IPS-15b (cell line): ENCODE measurements at regions not wholly inside any gene's neighbourhood (a gene's known extent, or its start where the extent isn't known, plus 50 kb on each side); places are given as distances from the start of the nearest gene placed in this dataset.

Source experiments
- H3K27me3 ChIP-seq: one replicate; pipeline ENCODE4 v1.6.1; 2013; ENCODE audit warnings: low read length; ENCODE audit not compliant: control insufficient read depth, insufficient read depth
- H3K36me3 ChIP-seq: one replicate; pipeline ENCODE4 v1.6.1; 2013; ENCODE audit warnings: low read length; ENCODE audit not compliant: control insufficient read depth, insufficient read depth
- H3K4me1 ChIP-seq: one replicate; pipeline ENCODE4 v1.6.1; 2013; ENCODE audit warnings: mild to moderate bottlenecking, low read length; ENCODE audit not compliant: control insufficient read depth, insufficient read depth
- H3K4me3 ChIP-seq: one replicate; pipeline ENCODE4 v1.5.1; 2013; ENCODE audit warnings: low read depth, low read length
- H3K9ac ChIP-seq: one replicate; pipeline ENCODE4 v1.6.1; 2013; ENCODE audit warnings: low read depth, mild to moderate bottlenecking, low read length
- H3K9me3 ChIP-seq: one replicate; pipeline ENCODE4 v1.6.1; 2013; ENCODE audit warnings: mild to moderate bottlenecking, low read length; ENCODE audit not compliant: control insufficient read depth, insufficient read depth

GRCh38 chr11:103792981-103793468 lies 243.4 kb upstream of the DDI1 start:
- no peaks in the 10 kb centered on the region for H3K36me3 ChIP-seq
- H3K27me3 ChIP-seq = no peaks in the 10 kb centered on the region
- H3K4me1 ChIP-seq = no peaks in the 10 kb centered on the region
- no peak overlapping the region for H3K9ac ChIP-seq
- no peak overlapping the region for H3K4me3 ChIP-seq
- H3K9me3 ChIP-seq = no peaks in the 10 kb centered on the region

DNA sequence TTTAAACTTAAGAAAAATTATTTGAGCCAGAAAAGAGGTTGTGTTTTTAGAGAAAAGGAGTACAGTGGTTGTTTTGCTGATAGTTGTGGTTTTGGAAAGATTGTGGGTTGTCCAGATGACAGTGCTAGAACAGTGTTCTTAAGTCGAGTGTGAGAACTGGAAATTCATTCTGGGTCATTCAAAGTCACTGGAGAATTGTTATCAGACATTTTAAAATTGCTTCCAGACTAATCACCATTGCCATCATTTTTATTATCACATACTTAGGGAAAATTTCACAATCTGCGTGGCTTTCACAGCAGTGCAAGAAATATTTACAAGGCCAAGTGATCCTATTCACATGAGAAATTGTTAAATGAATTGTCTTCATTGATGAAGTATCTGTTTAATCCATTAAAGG lies 242.2 kb upstream of the DDI1 start:
- no peaks in the 10 kb centered on the region for H3K4me1 ChIP-seq
- no peaks in the 10 kb centered on the region for H3K27me3 ChIP-seq
- no peak overlapping the region for H3K9ac ChIP-seq
- H3K36me3 ChIP-seq = no peaks in the 10 kb centered on the region
- H3K4me3 ChIP-seq = no peak overlapping the region
- H3K9me3 ChIP-seq = no peaks in the 10 kb centered on the region

- H3K27me3 ChIP-seq = no peaks in the 10 kb centered on the region
- H3K9ac ChIP-seq = no peak overlapping the region
- H3K4me1 ChIP-seq = no peaks in the 10 kb centered on the region
- no peaks in the 10 kb centered on the region for H3K9me3 ChIP-seq
- H3K4me3 ChIP-seq = no peak overlapping the region
- no peaks in the 10 kb centered on the region for H3K36me3 ChIP-seq
Observed at GRCh38 chr11:103798026-103798425, 238.4 kb upstream of the DDI1 start.

DNA sequence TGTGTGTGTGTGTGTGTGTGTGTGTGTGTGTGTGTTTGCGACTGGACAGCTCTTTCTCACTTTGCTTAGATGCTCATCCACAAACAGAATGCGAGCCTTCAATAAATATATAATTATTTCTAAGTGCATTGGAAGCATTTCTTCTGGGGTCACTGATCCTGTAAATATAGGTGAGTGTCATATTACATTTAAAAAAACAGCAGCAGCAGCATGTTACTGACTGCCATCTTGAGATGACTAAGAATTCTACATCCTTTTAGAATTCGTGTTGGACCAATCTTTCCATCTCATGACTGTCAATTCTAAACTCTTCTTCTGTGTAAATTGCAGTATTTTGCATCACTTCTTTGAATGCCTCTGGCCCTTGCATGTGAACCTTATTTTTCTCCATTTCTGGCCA lies 238.0 kb upstream of the DDI1 start:
- Histone ChIP-seq H3K9ac (no peak overlapping the region), H3K27me3 (no peaks in the 10 kb centered on the region), H3K4me1 (no peaks in the 10 kb centered on the region), H3K9me3 (no peaks in the 10 kb centered on the region), H3K4me3 (no peak overlapping the region), H3K36me3 (no peaks in the 10 kb centered on the region)

GRCh38 chr11:103800406-103801114 lies 235.9 kb upstream of the DDI1 start:
- H3K36me3 ChIP-seq = no peaks in the 10 kb centered on the region
- no peak overlapping the region for H3K9ac ChIP-seq
- H3K27me3 ChIP-seq = no peaks in the 10 kb centered on the region
- no peaks in the 10 kb centered on the region for H3K4me1 ChIP-seq
- H3K9me3 ChIP-seq = no peaks in the 10 kb centered on the region
- H3K4me3 ChIP-seq = no peak overlapping the region

- Histone ChIP-seq H3K36me3 (no peaks in the 10 kb centered on the region), H3K4me3 (no peak overlapping the region), H3K4me1 (no peaks in the 10 kb centered on the region), H3K9me3 (no peaks in the 10 kb centered on the region), H3K27me3 (no peaks in the 10 kb centered on the region), H3K9ac (no peak overlapping the region)
Observed at GRCh38 chr11:103803062-103803461, 233.4 kb upstream of the DDI1 start.

DNA sequence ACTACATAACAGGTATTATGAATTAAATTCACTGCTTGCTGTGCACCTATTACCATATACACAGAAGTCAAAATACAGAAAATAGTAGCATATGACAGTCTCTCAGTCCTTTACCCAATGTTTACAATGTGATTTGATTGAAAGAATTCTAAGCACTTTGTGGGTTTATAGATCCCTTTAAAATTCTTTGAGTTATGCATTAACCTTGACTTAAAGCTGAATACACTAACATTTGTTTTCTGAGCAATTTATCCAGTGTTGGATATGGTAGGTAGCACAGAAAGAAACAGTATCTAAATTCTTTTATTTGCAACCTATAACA lies 230.8 kb upstream of the DDI1 start:
- H3K9me3 ChIP-seq = no peaks in the 10 kb centered on the region
- H3K27me3 ChIP-seq = no peaks in the 10 kb centered on the region
- no peak overlapping the region for H3K4me3 ChIP-seq
- H3K36me3 ChIP-seq = no peaks in the 10 kb centered on the region
- no peak overlapping the region for H3K9ac ChIP-seq
- no peaks in the 10 kb centered on the region for H3K4me1 ChIP-seq

DNA sequence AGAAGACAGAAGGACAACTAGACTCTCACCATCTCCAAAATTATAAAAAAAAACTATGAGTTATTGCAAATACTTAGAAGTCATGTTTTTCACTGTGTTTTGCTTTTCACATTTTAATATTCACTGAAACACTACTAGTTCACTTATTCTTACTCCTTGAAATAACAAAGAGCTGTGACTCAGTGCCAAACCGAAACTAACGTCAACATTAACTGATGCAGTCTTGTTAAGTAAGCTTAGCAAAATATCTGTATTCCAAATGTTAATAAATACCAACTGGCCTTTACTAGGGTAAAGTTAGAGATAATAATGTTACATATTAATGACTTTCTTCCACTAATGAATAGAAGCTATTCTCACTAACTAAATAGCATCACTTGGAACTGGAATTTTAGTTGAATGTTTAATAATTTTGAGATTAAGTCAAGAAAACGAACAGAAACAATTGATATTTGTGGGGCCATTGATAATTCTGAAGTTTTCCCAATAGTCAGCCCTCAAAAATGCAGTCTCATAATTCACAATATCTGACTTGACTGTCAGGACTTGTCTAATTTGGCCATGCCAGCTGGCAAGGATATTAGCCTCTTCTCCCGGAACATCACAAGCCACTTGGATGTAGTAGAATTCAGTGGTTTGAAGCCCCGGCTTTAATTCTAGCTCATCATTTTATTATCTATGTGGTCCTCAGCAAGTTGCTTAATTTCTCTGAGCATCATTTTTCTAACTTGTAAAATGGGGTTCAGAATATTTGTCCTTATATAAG lies 230.1 kb upstream of the DDI1 start:
- Histone ChIP-seq H3K9ac (no peak overlapping the region), H3K27me3 (no peaks in the 10 kb centered on the region), H3K4me1 (no peaks in the 10 kb centered on the region), H3K36me3 (no peaks in the 10 kb centered on the region), H3K9me3 (no peaks in the 10 kb centered on the region), H3K4me3 (no peak overlapping the region)

DNA sequence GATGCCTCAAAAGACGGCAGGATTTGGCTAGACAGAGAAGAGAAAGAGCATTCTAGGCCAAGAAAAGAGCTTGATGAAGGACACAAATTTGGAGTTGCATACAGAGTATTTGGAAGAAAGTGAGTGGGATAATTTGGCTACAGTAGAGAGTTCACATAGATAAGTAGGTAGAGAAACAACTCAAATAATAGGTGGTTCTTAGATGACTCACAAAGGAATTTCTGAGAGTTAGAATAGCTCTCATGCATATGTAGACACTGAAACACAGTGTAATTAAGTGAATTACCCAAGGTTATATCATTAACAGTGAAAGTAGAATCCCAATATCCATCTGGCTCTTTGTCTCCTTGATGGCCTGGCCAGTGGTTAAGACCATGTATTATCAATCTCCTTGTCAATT lies 228.6 kb upstream of the DDI1 start:
- Histone ChIP-seq H3K27me3 (no peaks in the 10 kb centered on the region), H3K4me1 (no peaks in the 10 kb centered on the region), H3K4me3 (no peak overlapping the region), H3K9me3 (no peaks in the 10 kb centered on the region), H3K9ac (no peak overlapping the region), H3K36me3 (no peaks in the 10 kb centered on the region)

DNA sequence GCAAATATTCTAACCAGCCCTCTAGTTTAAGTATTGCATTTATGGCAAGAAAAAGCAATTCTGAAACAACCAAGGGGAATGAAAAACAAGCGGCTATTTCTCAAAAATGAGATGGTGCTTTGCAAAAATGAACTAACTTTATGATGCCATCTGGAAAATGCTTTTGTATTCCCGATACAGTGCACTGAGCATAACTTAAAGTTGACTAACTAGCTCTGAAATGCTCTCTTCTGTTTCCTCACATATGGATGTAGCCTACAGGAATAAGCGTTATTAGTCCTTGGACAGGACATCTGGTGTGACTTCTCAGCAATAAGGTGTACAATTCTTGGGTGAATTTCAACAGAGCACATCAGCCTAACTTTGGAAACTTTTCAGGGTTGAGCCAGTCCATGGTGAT lies 228.2 kb upstream of the DDI1 start:
- no peaks in the 10 kb centered on the region for H3K4me1 ChIP-seq
- H3K9ac ChIP-seq = no peak overlapping the region
- no peaks in the 10 kb centered on the region for H3K27me3 ChIP-seq
- no peaks in the 10 kb centered on the region for H3K36me3 ChIP-seq
- no peaks in the 10 kb centered on the region for H3K9me3 ChIP-seq
- no peak overlapping the region for H3K4me3 ChIP-seq

DNA sequence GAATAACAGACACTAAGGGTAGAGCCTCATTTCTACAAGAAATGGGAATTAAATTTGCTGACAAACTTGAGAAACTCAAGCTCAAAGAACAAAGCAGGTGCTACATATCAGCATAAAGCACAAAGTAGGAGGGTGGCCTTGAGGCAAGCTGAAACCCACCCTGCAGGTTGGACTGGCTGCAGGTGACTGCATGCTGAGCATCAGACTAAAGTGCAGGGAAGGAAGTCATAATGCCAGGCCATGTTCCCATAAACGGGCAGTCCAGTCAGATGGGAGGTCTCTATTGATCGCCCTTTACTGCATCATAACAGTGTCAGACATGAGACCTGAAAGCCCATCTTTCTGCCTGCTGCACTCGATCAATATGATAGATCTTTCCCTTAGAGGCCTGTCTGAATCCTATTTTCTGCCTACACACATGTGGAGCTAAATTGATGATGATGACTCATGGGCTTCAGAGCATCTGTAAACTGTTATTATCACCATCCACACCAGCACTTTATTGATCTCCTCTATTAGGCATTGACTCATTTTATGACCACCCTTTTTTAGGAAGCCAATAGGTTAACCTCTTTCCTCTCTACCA lies 224.5 kb upstream of the DDI1 start:
- H3K4me1 ChIP-seq = no peaks in the 10 kb centered on the region
- H3K36me3 ChIP-seq = no peaks in the 10 kb centered on the region
- no peak overlapping the region for H3K9ac ChIP-seq
- no peaks in the 10 kb centered on the region for H3K9me3 ChIP-seq
- H3K4me3 ChIP-seq = no peak overlapping the region
- no peaks in the 10 kb centered on the region for H3K27me3 ChIP-seq

- Histone ChIP-seq H3K9me3 (no peaks in the 10 kb centered on the region), H3K4me1 (no peaks in the 10 kb centered on the region), H3K36me3 (no peaks in the 10 kb centered on the region), H3K4me3 (no peak overlapping the region), H3K9ac (no peak overlapping the region), H3K27me3 (no peaks in the 10 kb centered on the region)
Observed at GRCh38 chr11:103812680-103813079, 223.8 kb upstream of the DDI1 start.
